ENCODE measurements at regions not wholly inside any gene's neighbourhood (a gene's known extent, or its start where the extent isn't known, plus 50 kb on each side); places are given as distances from the start of the nearest gene placed in this dataset.

GRCh38 chr7:132733860-132734259 is 157.6 kb upstream of the PLXNA4 start:
- H3K27ac Mint-ChIP-seq = no peak overlapping the region
- H3K27me3 Mint-ChIP-seq = peaks cover 0 to 6% (median 0%) of the 10 kb centered on the region in 5 donors
- no peak for ATAC-seq
- DNase-seq = no peak
- POLR2A ChIA-PET = no interaction called here
- no peaks in the 10 kb centered on the region for H3K36me3 Mint-ChIP-seq
- no peaks in the 10 kb centered on the region for H3K9me3 Mint-ChIP-seq
- H3K4me3 Mint-ChIP-seq = no peak overlapping the region
- H3K4me1 Mint-ChIP-seq = peaks cover 0 to 2% (median 0%) of the 10 kb centered on the region in 4 donors

DNA sequence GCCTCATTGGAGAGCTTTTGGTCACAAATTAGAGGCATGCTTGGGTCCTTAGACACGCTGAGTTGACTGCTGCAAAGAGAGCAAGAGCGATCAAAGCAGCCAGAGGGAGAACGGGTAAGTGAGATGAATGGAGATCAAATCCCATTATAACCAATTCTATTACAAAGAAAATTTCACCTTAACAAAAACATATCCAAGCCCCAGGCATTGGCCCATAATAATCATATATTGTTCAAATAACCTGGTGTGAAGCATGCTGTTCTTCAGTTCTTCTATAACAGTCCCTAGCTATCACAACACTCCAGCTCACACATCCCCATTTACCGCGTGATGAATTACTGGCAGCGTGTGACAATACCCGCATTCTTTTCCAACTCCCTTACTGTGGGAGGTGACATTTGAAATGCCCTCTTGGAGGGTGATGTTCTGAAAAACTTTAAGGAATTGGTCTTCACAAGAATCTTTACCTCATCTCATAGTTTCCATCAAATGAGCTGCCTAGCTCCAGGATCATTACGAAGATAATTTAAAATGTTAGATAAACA is 156.1 kb upstream of the PLXNA4 start:
- Mint-ChIP-seq H3K4me1 (no peaks in the 10 kb centered on the region), H3K36me3 (no peaks in the 10 kb centered on the region), H3K27ac (no peak overlapping the region), H3K27me3 (peaks cover 0 to 1% (median 0%) of the 10 kb centered on the region in 5 donors), H3K9me3 (peaks cover 0 to 2% (median 0%) of the 10 kb centered on the region in 9 donors), H3K4me3 (no peak overlapping the region)
- no peak for DNase-seq
- POLR2A ChIA-PET = no interaction called here
- ATAC-seq = no peak

DNA sequence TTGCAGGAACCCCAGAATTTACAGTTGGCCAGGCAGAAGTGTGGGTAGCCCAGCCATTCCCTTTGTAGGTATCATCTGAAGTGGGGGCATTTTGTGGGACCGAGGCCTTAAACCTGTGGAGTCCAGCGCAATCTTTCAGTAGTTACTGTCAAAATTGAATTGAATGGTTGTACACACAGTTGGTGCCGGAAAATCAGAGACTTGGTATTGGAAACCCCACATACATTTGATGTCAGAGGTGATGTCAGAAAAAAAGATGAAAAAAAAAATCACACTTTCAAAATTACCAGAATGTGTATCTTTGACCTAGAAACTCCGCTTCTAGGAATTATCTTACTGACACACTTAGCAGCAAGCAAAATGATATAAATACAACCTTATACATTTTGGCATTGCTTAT is 153.8 kb upstream of the PLXNA4 start:
- Mint-ChIP-seq H3K27ac (no peak overlapping the region), H3K4me3 (no peak overlapping the region), H3K36me3 (no peaks in the 10 kb centered on the region), H3K27me3 (peaks cover 0 to 2% (median 0%) of the 10 kb centered on the region in 5 donors), H3K4me1 (no peaks in the 10 kb centered on the region), H3K9me3 (peaks cover 0 to 2% (median 0%) of the 10 kb centered on the region in 9 donors)
- DNase-seq = no peak
- ATAC-seq = no peak
- POLR2A ChIA-PET = no interaction called here

DNA sequence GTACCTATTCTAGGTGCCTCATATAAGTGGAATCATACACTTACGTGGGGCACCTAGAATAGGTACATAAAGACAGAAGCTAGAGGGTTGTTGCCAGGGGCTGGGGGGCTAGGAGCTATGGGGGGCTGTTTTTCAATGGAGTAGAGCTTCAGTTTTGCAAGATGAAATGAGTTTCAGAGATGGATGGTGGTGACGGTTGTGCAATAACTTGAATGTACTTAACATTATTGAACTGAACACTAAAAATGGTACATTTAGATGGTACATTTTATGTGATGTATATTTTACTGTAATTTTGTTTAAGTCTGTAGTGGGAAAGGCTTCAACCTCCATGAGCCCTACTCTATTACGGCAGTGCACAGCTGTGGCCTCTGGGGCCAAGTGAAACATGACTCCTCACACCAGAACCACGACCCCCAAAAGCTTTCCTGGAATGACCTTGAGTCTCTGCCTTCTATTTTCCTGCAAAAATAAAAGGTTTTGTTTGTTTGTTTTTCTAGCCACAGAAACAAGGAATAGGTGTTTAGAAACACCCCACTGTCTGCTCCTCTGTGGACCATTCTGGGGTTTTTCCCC is 147.3 kb upstream of the PLXNA4 start:
- H3K27me3 Mint-ChIP-seq = peaks cover 0 to 11% (median 0%) of the 10 kb centered on the region in 5 donors
- H3K36me3 Mint-ChIP-seq = peaks cover 0 to 22% (median 13%) of the 10 kb centered on the region in 3 donors
- no peak overlapping the region for H3K27ac Mint-ChIP-seq
- peaks cover 7 to 24% (median 18%) of the 10 kb centered on the region in 9 donors for H3K9me3 Mint-ChIP-seq
- POLR2A ChIA-PET = no interaction called here
- no peak for ATAC-seq
- no peak overlapping the region for H3K4me3 Mint-ChIP-seq
- H3K4me1 Mint-ChIP-seq = peaks cover 0 to 3% (median 0%) of the 10 kb centered on the region in 4 donors
- no peak for DNase-seq

- H3K27me3 Mint-ChIP-seq = peaks cover 0 to 11% (median 3%) of the 10 kb centered on the region in 5 donors
- peaks cover 7 to 27% (median 20%) of the 10 kb centered on the region in 9 donors for H3K9me3 Mint-ChIP-seq
- H3K4me3 Mint-ChIP-seq = no peak overlapping the region
- peaks cover 0 to 3% (median 0%) of the 10 kb centered on the region in 4 donors for H3K4me1 Mint-ChIP-seq
- POLR2A ChIA-PET = no interaction called here
- peaks cover 0 to 25% (median 13%) of the 10 kb centered on the region in 3 donors for H3K36me3 Mint-ChIP-seq
- DNase-seq (no peak), ATAC-seq (no peak)
- H3K27ac Mint-ChIP-seq = no peak overlapping the region
Observed at GRCh38 chr7:132720835-132721234, 144.6 kb upstream of the PLXNA4 start.

DNA sequence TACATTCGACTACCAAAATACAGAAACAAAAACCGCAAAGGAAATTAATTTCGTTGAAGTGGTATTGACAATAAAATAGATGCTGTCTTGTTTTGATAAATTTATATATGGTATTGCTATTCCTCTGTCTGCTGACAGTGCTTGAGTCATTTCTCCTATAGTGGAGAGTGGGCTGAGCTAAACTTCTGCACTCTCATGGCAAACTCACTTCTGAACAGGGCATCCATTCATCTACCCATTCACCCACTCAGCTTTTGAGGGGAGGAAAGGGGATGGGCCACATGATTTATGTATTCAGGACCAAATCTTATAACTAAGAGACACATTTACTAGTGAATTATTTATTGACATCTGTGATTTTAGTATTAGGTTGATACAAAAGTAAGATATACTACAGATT is 137.6 kb upstream of the PLXNA4 start:
- Mint-ChIP-seq H3K27me3 (peaks cover 0 to 4% (median 0%) of the 10 kb centered on the region in 5 donors), H3K36me3 (peaks cover 0 to 6% (median 0%) of the 10 kb centered on the region in 3 donors), H3K9me3 (peaks cover 0 to 7% (median 3%) of the 10 kb centered on the region in 9 donors), H3K4me3 (no peak overlapping the region), H3K27ac (no peak overlapping the region), H3K4me1 (no peaks in the 10 kb centered on the region)
- no peak for DNase-seq
- no peak for ATAC-seq
- POLR2A ChIA-PET = no interaction called here

- Mint-ChIP-seq H3K9me3 (no peaks in the 10 kb centered on the region), H3K27me3 (no peaks in the 10 kb centered on the region), H3K27ac (no peak overlapping the region), H3K4me1 (no peaks in the 10 kb centered on the region), H3K4me3 (no peak overlapping the region), H3K36me3 (no peaks in the 10 kb centered on the region)
- DNase-seq = peak in 3 of 10 donors; percentile 6 to 12 (median 12)
- POLR2A ChIA-PET = no interaction called here
- no peak for ATAC-seq
Observed at GRCh38 chr7:132709971-132710567, 133.8 kb upstream of the PLXNA4 start.

DNA sequence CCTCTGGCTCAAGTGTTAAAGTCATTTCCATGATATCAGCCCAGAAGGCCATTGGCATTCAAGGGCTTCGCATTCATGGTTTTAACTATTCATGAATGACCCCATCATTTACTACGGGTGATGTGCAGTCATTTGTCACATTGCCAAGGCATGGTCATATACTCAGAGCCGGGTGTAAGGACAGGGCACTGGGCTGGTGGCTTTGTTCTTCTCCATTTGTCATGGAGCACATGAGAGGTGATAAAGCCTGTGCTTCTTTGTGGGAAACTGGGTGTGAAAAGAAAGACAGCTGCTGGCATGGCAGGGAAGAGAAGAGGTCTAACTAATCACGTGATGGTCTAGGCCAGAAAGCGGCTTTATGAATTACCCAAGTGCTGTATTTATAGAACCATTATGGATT is 132.2 kb upstream of the PLXNA4 start:
- POLR2A ChIA-PET = no interaction called here
- DNase-seq (no peak), ATAC-seq (no peak)
- H3K4me1 Mint-ChIP-seq = peaks cover 0 to 3% (median 0%) of the 10 kb centered on the region in 4 donors
- H3K27me3 Mint-ChIP-seq = no peaks in the 10 kb centered on the region
- no peak overlapping the region for H3K4me3 Mint-ChIP-seq
- no peak overlapping the region for H3K27ac Mint-ChIP-seq
- no peaks in the 10 kb centered on the region for H3K9me3 Mint-ChIP-seq
- H3K36me3 Mint-ChIP-seq = no peaks in the 10 kb centered on the region

DNA sequence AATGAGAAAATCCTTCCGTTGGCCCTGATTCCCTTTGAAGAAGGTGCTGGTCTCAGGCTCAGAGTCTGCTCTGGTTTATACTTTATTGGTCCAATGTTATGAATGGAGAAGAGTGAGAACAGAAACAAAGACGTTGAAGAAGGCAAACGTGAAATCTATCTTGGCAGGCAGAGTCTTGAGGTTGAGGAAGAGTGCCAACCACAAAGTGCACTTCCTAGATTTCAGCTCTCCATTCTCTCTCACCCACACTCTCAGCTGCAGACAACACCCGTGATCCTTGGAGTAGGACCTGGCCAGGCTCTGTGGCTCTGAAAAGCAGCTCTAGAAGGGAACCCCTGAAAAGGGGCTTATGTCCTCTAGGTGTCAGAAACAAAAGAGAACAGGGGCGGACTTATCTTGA is 128.9 kb upstream of the PLXNA4 start:
- POLR2A ChIA-PET = no interaction called here
- H3K9me3 Mint-ChIP-seq = peaks cover 0 to 9% (median 2%) of the 10 kb centered on the region in 9 donors
- no peak for ATAC-seq
- H3K27ac Mint-ChIP-seq = peak overlapping the region in 1 of 10 donors; percentile 6
- H3K27me3 Mint-ChIP-seq = no peaks in the 10 kb centered on the region
- H3K4me1 Mint-ChIP-seq = peaks cover 0 to 3% (median 0%) of the 10 kb centered on the region in 4 donors
- no peak for DNase-seq
- H3K4me3 Mint-ChIP-seq = no peak overlapping the region
- no peaks in the 10 kb centered on the region for H3K36me3 Mint-ChIP-seq

- no peaks in the 10 kb centered on the region for H3K36me3 Mint-ChIP-seq
- POLR2A ChIA-PET = interaction anchor here (0.6 kb wide), 1 partner anchor 549 kb away, joined by 3 read pairs; no protein-coding TSS in a partner anchor
- no peak overlapping the region for H3K27ac Mint-ChIP-seq
Observed at GRCh38 chr7:132703742-132704141, 127.5 kb upstream of the PLXNA4 start.

DNA sequence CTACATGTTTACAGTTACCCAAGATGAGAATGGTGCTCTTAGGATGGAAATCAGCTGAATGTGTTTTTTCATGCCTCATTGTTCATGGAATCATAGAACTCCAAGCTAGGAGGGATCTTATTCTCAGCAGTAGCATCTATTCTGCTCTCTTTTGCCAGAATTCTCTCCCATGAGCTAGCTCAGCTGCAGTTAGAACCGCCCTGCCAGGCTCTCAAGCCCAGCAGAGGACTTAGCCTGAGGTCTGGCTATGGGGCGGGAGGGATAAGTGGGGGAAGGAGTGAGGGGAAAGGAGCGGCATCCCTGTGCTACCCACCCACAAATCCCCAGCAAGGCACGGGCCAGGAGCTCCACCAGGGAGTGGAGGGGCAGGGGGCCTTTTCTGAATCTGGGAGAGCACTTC is 120.7 kb upstream of the PLXNA4 start:
- Mint-ChIP-seq H3K4me1 (peaks cover 0 to 8% (median 4%) of the 10 kb centered on the region in 4 donors), H3K9me3 (peaks cover 0 to 8% (median 2%) of the 10 kb centered on the region in 9 donors), H3K4me3 (no peak overlapping the region), H3K27me3 (no peaks in the 10 kb centered on the region), H3K36me3 (peaks cover 0 to 1% (median 0%) of the 10 kb centered on the region in 3 donors), H3K27ac (no peak overlapping the region)
- no peak for DNase-seq
- no peak for ATAC-seq
- POLR2A ChIA-PET = no interaction called here

More at GRCh38 chr7:132703742-132704141, 127.5 kb upstream of the PLXNA4 start:
- Mint-ChIP-seq H3K27me3 (no peaks in the 10 kb centered on the region), H3K4me1 (peaks cover 0 to 3% (median 0%) of the 10 kb centered on the region in 4 donors), H3K4me3 (no peak overlapping the region), H3K9me3 (peaks cover 0 to 9% (median 2%) of the 10 kb centered on the region in 9 donors)
- no peak for ATAC-seq
- DNase-seq = no peak

DNA sequence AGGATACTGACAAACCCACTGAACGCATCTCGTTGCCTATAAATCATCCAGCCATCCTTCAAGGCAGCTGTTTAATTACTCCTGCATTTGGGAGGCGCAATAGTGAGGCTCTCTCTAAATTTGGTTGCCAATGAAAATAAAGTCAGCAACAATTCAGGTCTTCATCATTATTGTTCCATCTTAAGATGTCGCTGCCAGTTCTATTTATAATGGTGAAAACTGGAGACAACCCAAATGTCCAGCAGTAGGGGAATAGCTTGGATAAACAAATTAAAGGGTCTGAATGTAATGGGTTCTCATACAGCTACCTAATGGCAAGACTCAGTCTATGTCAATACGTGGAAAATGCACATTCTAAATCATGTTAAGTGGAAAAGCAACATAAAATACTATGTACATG is 120.1 kb upstream of the PLXNA4 start:
- DNase-seq = no peak
- Mint-ChIP-seq H3K27me3 (no peaks in the 10 kb centered on the region), H3K27ac (no peak overlapping the region), H3K4me1 (peaks cover 0 to 8% (median 4%) of the 10 kb centered on the region in 4 donors), H3K9me3 (peaks cover 0 to 1% (median 0%) of the 10 kb centered on the region in 9 donors), H3K4me3 (no peak overlapping the region), H3K36me3 (peaks cover 0 to 1% (median 0%) of the 10 kb centered on the region in 3 donors)
- ATAC-seq = no peak
- POLR2A ChIA-PET = no interaction called here

GRCh38 chr7:132691201-132691600 is 114.9 kb upstream of the PLXNA4 start:
- peaks cover 0 to 1% (median 0%) of the 10 kb centered on the region in 3 donors for H3K36me3 Mint-ChIP-seq
- POLR2A ChIA-PET = no interaction called here
- H3K4me3 Mint-ChIP-seq = no peak overlapping the region
- ATAC-seq (no peak), DNase-seq (no peak)
- H3K4me1 Mint-ChIP-seq = no peaks in the 10 kb centered on the region
- peaks cover 0 to under 1% (median 0%) of the 10 kb centered on the region in 5 donors for H3K27me3 Mint-ChIP-seq
- no peaks in the 10 kb centered on the region for H3K9me3 Mint-ChIP-seq
- peak overlapping the region in 1 of 10 donors; percentile 54 for H3K27ac Mint-ChIP-seq

Data from naive thymus-derived CD8-positive, alpha-beta T cell (primary cell).